Heart right ventricle (tissue), 16 donors: ENCODE measurements at regions not wholly inside any gene's neighbourhood (a gene's known extent, or its start where the extent isn't known, plus 50 kb on each side); places are given as distances from the start of the nearest gene placed in this dataset.

Experiments
- ATAC-seq, 8 donors: fragments of 200-7000 bp; cut with Tn5 transposase; one replicate each; pipeline ENCODE4 v1.9.1; 2020; ENCODE audit warnings: mild to moderate bottlenecking in 8 of 8, moderate library complexity in 8 of 8, moderate number of reproducible peaks in 1 of 8
- DNase-seq, 2 donors: peaks; one replicate each; pipeline ENCODE4 v3.0.0-alpha.2; 2020
- H3K27ac ChIP-seq, 10 donors: fragments of 200-600 bp; sonication (generic) in 2 of 10; one replicate each; pipeline versions ENCODE4 v1.5.0 to v1.8.0; 2020 to 2022; ENCODE audit warnings: mild to moderate bottlenecking in 3 of 10
- H3K27me3 ChIP-seq, 7 donors: fragments of 200-600 bp; one replicate each; pipeline ENCODE4 v1.8.0; 2021 to 2022; ENCODE audit warnings: mild to moderate bottlenecking in 2 of 7
- H3K36me3 ChIP-seq, 9 donors: fragments of 200-600 bp; sonication (generic) in 1 of 9; one replicate each; pipeline versions ENCODE4 v1.5.0 to v1.8.0; 2020 to 2022; ENCODE audit warnings: mild to moderate bottlenecking in 2 of 9
- H3K4me1 ChIP-seq, 9 donors: fragments of 200-600 bp; sonication (generic) in 1 of 9; one replicate each; pipeline versions ENCODE4 v1.5.0 to v1.8.0; 2020 to 2022; ENCODE audit warnings: mild to moderate bottlenecking in 4 of 9
- H3K4me3 ChIP-seq, 10 donors: fragments of 200-600 bp; sonication (generic) in 2 of 10; one replicate each; pipeline versions ENCODE4 v1.5.0 to v1.8.0; 2020 to 2022; ENCODE audit warnings: mild to moderate bottlenecking in 7 of 10, moderate library complexity in 2 of 10
- H3K9me3 ChIP-seq, 11 donors: fragments of 200-600 bp in 10 of 11; sonication (generic) in 2 of 11; one replicate each; pipeline versions ENCODE4 v1.5.0 to v1.8.0; 2013 to 2022; ENCODE audit warnings: mild to moderate bottlenecking in 2 of 11, control low read depth in 1 of 11, moderate library complexity in 1 of 11
- CTCF ChIP-seq, 9 donors: fragments of 200-600 bp; sonication (generic) in 2 of 9; IDR thresholded peaks; one replicate each; pipeline versions ENCODE4 v1.5.0 to v1.8.0; 2021 to 2022; ENCODE audit warnings: antibody characterized with exemption in 9 of 9, mild to moderate bottlenecking in 5 of 9, moderate library complexity in 1 of 9
- WGBS, 2 donors: extraction: QIAGEN DNeasy Blood & Tissue Kit; methylation state at CpG; one replicate each; pipeline ENCODE4 v1.1.7; 2013; ENCODE audit warnings: inconsistent platforms in 1 of 2; 5-methylcytosine and 5-hydroxymethylcytosine counted together
- intact Hi-C, 10 donors: fragments of 100-400 bp; cut with DNase I; formaldehyde crosslinking; loops; one replicate each; pipeline versions ENCODE4 v1.11.1 to v1.14.2; 2022
- donor health status: Arrhythmogenic right ventricular cardiomyopathy.
- donor health status: ischemic (EF 13 %, LVEDD 7.1; RV severe dilation, severe dysfunction).
- donor health status: healthy with polysubstance abuse.
- donor health status: DM: no; HTN: yes; CAD: no.
- donor health status: DM: no; HTN: no; CAD: no.
- donor health status: ischemic (EF 25% LVEDD 6.9; RV normal size, moderate dysfunction).
- donor health status: ischemic (EF 25% LVEDD 5.7; RV mildly dilated, moderate dysfunction).
- donor health status: healthy.
- donor health status: DM: yes; HTN: yes; CAD: no.
- donor health status: Ischemic cardiomyopathy.
- donor health status: ischemic (EF 35%, LVEDD 5.7; RV mildly dilated, moderate dysfunction).
- donor health status: nonischemic (EF 11% LVEDD 7.7; RV severe dilation, severe dysfunction).
- donor health status: DM: yes; HTN: yes; CAD: no.
- donor health status: PGD.
- donor health status: ischemic (EF 29% LVEDD 5.4; RV normal size, mild dysfunction).
- donor health status: nonischemic (EF 23%, LVEDD 6.1; RV moderate dilation, normal function).

GRCh38 chr3:111315930-111316587, 225.9 kb upstream of the CD96 start:
- H3K27ac ChIP-seq: no peak overlapping the region
- no peaks in the 10 kb centered on the region for H3K9me3 ChIP-seq
- TF ChIP-seq CTCF (IDR thresholded peaks at IDR 0.05): no peak
- no peak overlapping the region for H3K4me3 ChIP-seq
- H3K36me3 ChIP-seq: no peaks in the 10 kb centered on the region
- no peaks in the 10 kb centered on the region for H3K27me3 ChIP-seq
- H3K4me1 ChIP-seq: peaks cover 0 to 8% (median 0%) of the 10 kb centered on the region in 9 donors
- no peak for DNase-seq
- no peak for ATAC-seq
- 49 to 53% methylated on average over 4 of the region's 4 CpGs for WGBS, 2 donors
- intact Hi-C loops: no loop called here

DNA sequence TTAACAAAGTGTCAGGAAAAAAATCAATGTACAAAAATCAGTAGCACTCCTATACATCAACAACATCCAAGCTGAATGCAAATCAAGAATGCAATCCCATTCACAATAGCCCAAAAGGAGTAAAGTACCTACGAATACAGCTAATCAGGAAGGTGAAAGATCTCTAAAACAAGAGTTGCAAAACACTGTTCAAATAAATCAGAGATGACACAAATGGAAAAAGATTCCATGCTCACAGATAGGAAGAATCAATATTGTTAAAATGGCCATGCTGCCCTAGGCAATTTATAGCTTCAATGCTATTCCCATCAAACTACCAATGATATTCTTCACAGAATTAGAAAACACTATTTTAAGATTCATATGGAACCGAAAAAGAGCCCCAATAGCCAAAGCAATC, 223.7 kb upstream of the CD96 start:
- Histone ChIP-seq H3K9me3 (no peaks in the 10 kb centered on the region), H3K4me3 (no peak overlapping the region), H3K27me3 (no peaks in the 10 kb centered on the region), H3K27ac (no peak overlapping the region), H3K36me3 (no peaks in the 10 kb centered on the region), H3K4me1 (peaks cover 0 to 16% (median 0%) of the 10 kb centered on the region in 9 donors)
- no peak for ATAC-seq
- intact Hi-C loops: no loop called here
- no peak for TF ChIP-seq CTCF (IDR thresholded peaks at IDR 0.05)
- WGBS, 2 donors: 46 to 65% methylated on average over 2 of the region's 2 CpGs
- DNase-seq: no peak

DNA sequence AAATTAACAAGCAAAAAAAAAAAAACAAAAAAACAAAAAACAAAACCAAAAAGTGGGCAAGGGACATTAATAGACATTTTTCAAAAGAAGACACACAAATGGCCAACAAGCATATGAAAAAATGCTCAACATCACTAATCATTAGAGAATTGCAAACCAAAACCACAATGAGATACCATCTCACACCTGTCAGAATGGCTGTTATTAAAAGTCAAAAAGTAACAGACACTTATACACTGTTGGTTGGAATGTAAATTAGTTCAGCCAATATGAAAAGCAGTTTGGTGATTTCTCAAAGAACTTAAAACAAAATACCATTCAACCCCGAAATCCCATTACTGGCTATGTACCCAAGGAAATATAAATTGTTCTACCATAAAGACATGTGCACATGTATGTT, 222.4 kb upstream of the CD96 start:
- Histone ChIP-seq H3K27ac (no peak overlapping the region), H3K9me3 (no peaks in the 10 kb centered on the region), H3K27me3 (no peaks in the 10 kb centered on the region), H3K36me3 (no peaks in the 10 kb centered on the region), H3K4me1 (peaks cover 0 to 15% (median 0%) of the 10 kb centered on the region in 9 donors), H3K4me3 (no peak overlapping the region)
- DNase-seq (no peak), ATAC-seq (no peak)
- no peak for TF ChIP-seq CTCF (IDR thresholded peaks at IDR 0.05)
- WGBS, 2 donors: 95% methylated on average over 1 of the region's 1 CpG
- intact Hi-C loops: no loop called here

GRCh38 chr3:111321786-111322185, 220.2 kb upstream of the CD96 start:
- TF ChIP-seq CTCF (IDR thresholded peaks at IDR 0.05): no peak
- intact Hi-C loops: no loop called here
- WGBS, 2 donors: 33 to 40% methylated on average over 4 of the region's 4 CpGs
- peaks cover 0 to 8% (median 0%) of the 10 kb centered on the region in 9 donors for H3K4me1 ChIP-seq
- no peak overlapping the region for H3K27ac ChIP-seq
- no peak overlapping the region for H3K4me3 ChIP-seq
- H3K9me3 ChIP-seq: no peaks in the 10 kb centered on the region
- no peak for DNase-seq
- no peaks in the 10 kb centered on the region for H3K36me3 ChIP-seq
- H3K27me3 ChIP-seq: no peaks in the 10 kb centered on the region
- peak in 1 of 8 donors; percentile 30 for ATAC-seq
